ENCODE measurements at regions not wholly inside any gene's neighbourhood (a gene's known extent, or its start where the extent isn't known, plus 50 kb on each side); places are given as distances from the start of the nearest gene placed in this dataset.
A peak's percentile ranks its signal among the peaks of the same experiment; 100 is the strongest.

DNA sequence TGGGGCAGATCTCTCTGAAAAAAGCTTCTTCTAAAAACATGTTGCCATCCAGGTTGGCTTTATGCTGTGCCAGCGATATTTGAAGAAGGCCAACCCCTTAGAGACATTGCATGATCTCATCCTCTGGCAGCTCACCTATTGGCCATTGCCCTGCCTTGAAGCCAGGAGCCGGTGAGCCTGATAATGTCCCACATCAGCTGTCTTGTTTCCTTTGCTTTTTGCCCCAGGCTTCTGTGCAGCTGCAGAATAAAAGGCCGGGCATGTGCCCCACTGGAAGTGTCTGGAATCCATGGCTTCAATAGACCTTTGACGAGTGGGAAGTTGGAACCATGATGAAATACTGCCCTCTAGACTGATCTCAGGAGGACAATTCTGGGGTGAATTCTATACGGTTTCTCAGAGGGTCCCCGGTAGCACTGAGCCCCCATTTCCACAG, 523.5 kb upstream of the ZEB2 start:
- Histone ChIP-seq H3K36me3 (no peaks in the 10 kb centered on the region), H3K4me1 (ENCODE audit: low read depth) (peaks cover 2% of the 10 kb centered on the region), H3K27ac (no peak overlapping the region), H3K4me3 (no peak overlapping the region), H3K27me3 (no peaks in the 10 kb centered on the region), H3K9me3 (ENCODE audit: low read depth) (no peaks in the 10 kb centered on the region)
- TF ChIP-seq, protein P1, sequence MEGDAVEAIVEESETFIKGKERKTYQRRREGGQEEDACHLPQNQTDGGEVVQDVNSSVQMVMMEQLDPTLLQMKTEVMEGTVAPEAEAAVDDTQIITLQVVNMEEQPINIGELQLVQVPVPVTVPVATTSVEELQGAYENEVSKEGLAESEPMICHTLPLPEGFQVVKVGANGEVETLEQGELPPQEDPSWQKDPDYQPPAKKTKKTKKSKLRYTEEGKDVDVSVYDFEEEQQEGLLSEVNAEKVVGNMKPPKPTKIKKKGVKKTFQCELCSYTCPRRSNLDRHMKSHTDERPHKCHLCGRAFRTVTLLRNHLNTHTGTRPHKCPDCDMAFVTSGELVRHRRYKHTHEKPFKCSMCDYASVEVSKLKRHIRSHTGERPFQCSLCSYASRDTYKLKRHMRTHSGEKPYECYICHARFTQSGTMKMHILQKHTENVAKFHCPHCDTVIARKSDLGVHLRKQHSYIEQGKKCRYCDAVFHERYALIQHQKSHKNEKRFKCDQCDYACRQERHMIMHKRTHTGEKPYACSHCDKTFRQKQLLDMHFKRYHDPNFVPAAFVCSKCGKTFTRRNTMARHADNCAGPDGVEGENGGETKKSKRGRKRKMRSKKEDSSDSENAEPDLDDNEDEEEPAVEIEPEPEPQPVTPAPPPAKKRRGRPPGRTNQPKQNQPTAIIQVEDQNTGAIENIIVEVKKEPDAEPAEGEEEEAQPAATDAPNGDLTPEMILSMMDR (IDR thresholded peaks at IDR 0.05; ENCODE audit: low read depth, low read length), result no peak
- DNase-seq (ENCODE audit: low read depth in 1 of 2, low spot score in 1 of 2), result no peak

GRCh38 chr2:145041706-145042105, 521.8 kb upstream of the ZEB2 start:
- H3K4me3 ChIP-seq, result no peak overlapping the region
- DNase-seq (ENCODE audit: low read depth in 1 of 2, low spot score in 1 of 2), result no peak
- peaks cover 7% of the 10 kb centered on the region for H3K4me1 ChIP-seq (ENCODE audit: low read depth)
- H3K27me3 ChIP-seq, result no peaks in the 10 kb centered on the region
- H3K27ac ChIP-seq, result no peak overlapping the region
- TF ChIP-seq, protein P1 (IDR thresholded peaks at IDR 0.05; ENCODE audit: low read depth, low read length), result no peak
- no peaks in the 10 kb centered on the region for H3K36me3 ChIP-seq
- no peaks in the 10 kb centered on the region for H3K9me3 ChIP-seq (ENCODE audit: low read depth)

DNA sequence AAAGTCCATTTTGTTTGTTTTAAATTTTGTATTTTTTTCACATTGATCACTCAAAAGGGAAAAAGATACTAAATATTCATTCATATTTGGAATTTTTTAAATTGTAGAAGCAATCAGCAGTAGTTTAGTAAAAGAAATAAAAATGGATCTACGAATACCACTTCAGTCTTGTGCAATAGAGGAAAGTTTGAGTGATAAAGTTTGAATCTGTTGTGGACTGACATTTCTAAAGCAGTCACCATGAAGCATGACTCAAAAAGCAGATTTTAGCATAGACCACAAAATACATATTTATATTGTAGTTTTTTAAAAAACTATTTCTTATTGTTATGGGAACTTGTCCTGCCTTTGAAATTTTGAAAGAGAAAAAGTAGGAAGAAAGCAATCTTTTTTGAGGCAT, 520.5 kb upstream of the ZEB2 start:
- no peaks in the 10 kb centered on the region for H3K36me3 ChIP-seq
- no peak overlapping the region for H3K4me3 ChIP-seq
- peaks cover 7% of the 10 kb centered on the region for H3K4me1 ChIP-seq (ENCODE audit: low read depth)
- H3K9me3 ChIP-seq (ENCODE audit: low read depth), result no peaks in the 10 kb centered on the region
- peak in 1 of 2 donors; percentile 44 for DNase-seq (ENCODE audit: low read depth in 1 of 2, low spot score in 1 of 2)
- no peaks in the 10 kb centered on the region for H3K27me3 ChIP-seq
- H3K27ac ChIP-seq, result no peak overlapping the region
- TF ChIP-seq, protein P1 (IDR thresholded peaks at IDR 0.05; ENCODE audit: low read depth, low read length), result no peak

DNA sequence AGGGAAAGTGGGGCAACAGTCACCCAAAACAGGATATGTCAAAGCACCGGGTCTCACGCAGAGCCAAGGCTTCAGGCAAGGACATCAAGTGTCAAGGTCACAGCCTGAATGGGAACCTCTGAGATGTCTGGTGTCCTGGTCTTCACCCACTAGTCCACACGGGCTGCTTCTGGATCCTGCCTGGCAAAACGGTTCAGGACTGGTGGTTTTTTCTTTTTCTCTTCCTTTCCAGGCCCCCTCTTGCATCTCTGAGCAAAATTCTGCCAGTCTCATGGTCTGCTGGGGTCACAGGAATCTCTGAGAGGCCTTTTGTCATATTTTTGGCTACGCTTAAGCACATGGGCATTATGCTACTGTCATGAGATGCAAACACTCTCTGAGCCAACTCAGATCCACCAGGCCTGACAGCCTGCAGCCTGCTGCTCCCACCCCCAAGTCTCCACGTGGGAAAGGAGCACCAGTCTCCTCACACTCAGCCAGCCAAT, 518.2 kb upstream of the ZEB2 start:
- Histone ChIP-seq H3K36me3 (no peaks in the 10 kb centered on the region), H3K4me3 (no peak overlapping the region), H3K9me3 (ENCODE audit: low read depth) (no peaks in the 10 kb centered on the region), H3K27me3 (no peaks in the 10 kb centered on the region), H3K4me1 (ENCODE audit: low read depth) (peaks cover 7% of the 10 kb centered on the region), H3K27ac (no peak overlapping the region)
- DNase-seq (ENCODE audit: low read depth in 1 of 2, low spot score in 1 of 2), result peak; percentile 20 to 24
- TF ChIP-seq, protein P1 (IDR thresholded peaks at IDR 0.05; ENCODE audit: low read depth, low read length), result no peak

GRCh38 chr2:145036421-145037011, 516.6 kb upstream of the ZEB2 start:
- Histone ChIP-seq H3K27ac (no peak overlapping the region), H3K9me3 (ENCODE audit: low read depth) (no peaks in the 10 kb centered on the region), H3K4me3 (no peak overlapping the region), H3K36me3 (no peaks in the 10 kb centered on the region), H3K4me1 (ENCODE audit: low read depth) (peaks cover 7% of the 10 kb centered on the region), H3K27me3 (no peaks in the 10 kb centered on the region)
- TF ChIP-seq, protein P1 (IDR thresholded peaks at IDR 0.05; ENCODE audit: low read depth, low read length), result no peak
- peak in 1 of 2 donors; percentile 57 for DNase-seq (ENCODE audit: low read depth in 1 of 2, low spot score in 1 of 2)
